Body of pancreas (tissue), 4 donors: ENCODE measurements at regions not wholly inside any gene's neighbourhood (a gene's known extent, or its start where the extent isn't known, plus 50 kb on each side); places are given as distances from the start of the nearest gene placed in this dataset.

Experiments
- ATAC-seq: fragments of 150-250 bp; one replicate; pipeline ENCODE4 v1.9.1; 2016
- DNase-seq, 4 donors: peaks; one replicate each; pipeline ENCODE4 v3.0.0-alpha.2; 2019
- H3K27ac ChIP-seq, 4 donors: fragments of 200-600 bp; sonication (generic); 1 replicate in 3 of 4; 2 replicates in 1 of 4; pipeline versions ENCODE4 v1.5.1 to v1.6.1; 2016 to 2019; ENCODE audit warnings: mild to moderate bottlenecking in 1 of 4, mixed read lengths in 1 of 4, moderate library complexity in 1 of 4
- H3K27me3 ChIP-seq, 2 donors: fragments of 200-600 bp; sonication (generic); one replicate each; pipeline ENCODE4 v1.6.0; 2016; ENCODE audit warnings: mild to moderate bottlenecking in 1 of 2
- H3K36me3 ChIP-seq, 2 donors: fragments of 200-600 bp; sonication (generic); replicated peaks in 1 of 2; 2 replicates each; pipeline ENCODE4 v1.5.1; 2016; ENCODE audit warnings: low read depth in 2 of 2; ENCODE audit not compliant: insufficient read depth in 1 of 2
- H3K4me1 ChIP-seq: fragments of 200-600 bp; sonication (generic); one replicate; pipeline ENCODE4 v1.6.0; 2016
- H3K4me3 ChIP-seq, 2 donors: fragments of 200-600 bp; sonication (generic); 1 replicate in 1 of 2; 2 replicates in 1 of 2; pipeline ENCODE4 v1.5.1; 2016 to 2019
- H3K9me3 ChIP-seq, 3 donors: fragments of 200-600 bp; sonication (generic); 1 replicate in 2 of 3; 2 replicates in 1 of 3; pipeline ENCODE4 v1.5.1; 2016
- CTCF ChIP-seq, 7 experiments: fragments of 450-650 bp in 4 of 7; fragments of 200-600 bp in 3 of 7; sonication (generic) in 3 of 7; IDR thresholded peaks; one replicate each; pipeline ENCODE4 v1.5.1; 2016 to 2019; ENCODE audit warnings: antibody characterized with exemption in 7 of 7
- POLR2A ChIP-seq, 3 donors: fragments of 450-650 bp; IDR thresholded peaks; one replicate each; pipeline ENCODE4 v1.6.1; 2016; ENCODE audit warnings: antibody characterized with exemption in 3 of 3, mild to moderate bottlenecking in 2 of 3
- WGBS, 2 donors: methylation state at CpG; one replicate each; pipeline ENCODE4 v1.1.5; 2017; 5-methylcytosine and 5-hydroxymethylcytosine counted together
- intact Hi-C: fragments of 100-400 bp; cut with DNase I; formaldehyde crosslinking; loops from one replicate; pipeline ENCODE4 v1.15.1; 2023

- Histone ChIP-seq H3K4me3 (no peak overlapping the region), H3K27me3 (no peaks in the 10 kb centered on the region), H3K36me3 (no peaks in the 10 kb centered on the region), H3K27ac (no peak overlapping the region), H3K4me1 (no peaks in the 10 kb centered on the region), H3K9me3 (no peaks in the 10 kb centered on the region)
- ATAC-seq (no peak), DNase-seq (no peak)
- 42 to 53% methylated on average over 2 of the region's 2 CpGs for WGBS, 2 donors
- intact Hi-C loops: no loop called here
- no peak for TF ChIP-seq POLR2A (IDR thresholded peaks at IDR 0.05)
- TF ChIP-seq CTCF (IDR thresholded peaks at IDR 0.05): no peak
Measured at GRCh38 chr15:96771035-96771434, 440.5 kb downstream of the NR2F2 start.

DNA sequence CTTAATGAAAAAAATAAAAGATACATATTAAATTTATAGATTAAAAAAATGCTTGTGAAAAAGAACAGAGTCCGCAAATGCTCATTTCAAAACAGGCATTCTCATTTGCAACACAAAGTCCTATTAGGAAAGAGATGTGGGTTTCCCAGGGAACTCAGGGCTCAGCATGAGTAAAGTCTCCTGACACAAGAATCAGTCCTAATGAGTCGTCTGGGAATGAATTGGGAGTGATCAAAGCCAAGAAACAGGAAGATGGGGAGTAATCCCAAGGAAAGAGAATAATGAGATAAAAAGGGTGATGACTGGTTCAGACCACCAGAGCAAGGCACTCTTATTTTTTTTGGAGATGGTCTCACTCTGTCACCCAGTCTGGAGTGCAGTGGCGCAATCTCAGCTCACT, 443.7 kb downstream of the NR2F2 start:
- no peak for ATAC-seq
- intact Hi-C loops: no loop called here

GRCh38 chr15:96783746-96784145, 453.2 kb downstream of the NR2F2 start:
- Histone ChIP-seq H3K9me3 (no peaks in the 10 kb centered on the region), H3K4me1 (no peaks in the 10 kb centered on the region), H3K4me3 (no peak overlapping the region), H3K27ac (no peak overlapping the region), H3K27me3 (no peaks in the 10 kb centered on the region), H3K36me3 (no peaks in the 10 kb centered on the region)
- no peak for TF ChIP-seq POLR2A (IDR thresholded peaks at IDR 0.05)
- TF ChIP-seq CTCF (IDR thresholded peaks at IDR 0.05): no peak
- DNase-seq (no peak), ATAC-seq (no peak)
- intact Hi-C loops: no loop called here
- 74% methylated on average over 3 of the region's 3 CpGs for WGBS, 2 donors

More for the DNA sequence above, 443.7 kb downstream of the NR2F2 start:
- Histone ChIP-seq H3K4me3 (no peak overlapping the region), H3K27ac (no peak overlapping the region), H3K4me1 (no peaks in the 10 kb centered on the region), H3K36me3 (no peaks in the 10 kb centered on the region), H3K27me3 (no peaks in the 10 kb centered on the region), H3K9me3 (no peaks in the 10 kb centered on the region)
- DNase-seq: no peak
- 64 to 65% methylated on average over 3 of the region's 3 CpGs for WGBS, 2 donors
- no peak for TF ChIP-seq CTCF (IDR thresholded peaks at IDR 0.05)
- TF ChIP-seq POLR2A (IDR thresholded peaks at IDR 0.05): no peak

DNA sequence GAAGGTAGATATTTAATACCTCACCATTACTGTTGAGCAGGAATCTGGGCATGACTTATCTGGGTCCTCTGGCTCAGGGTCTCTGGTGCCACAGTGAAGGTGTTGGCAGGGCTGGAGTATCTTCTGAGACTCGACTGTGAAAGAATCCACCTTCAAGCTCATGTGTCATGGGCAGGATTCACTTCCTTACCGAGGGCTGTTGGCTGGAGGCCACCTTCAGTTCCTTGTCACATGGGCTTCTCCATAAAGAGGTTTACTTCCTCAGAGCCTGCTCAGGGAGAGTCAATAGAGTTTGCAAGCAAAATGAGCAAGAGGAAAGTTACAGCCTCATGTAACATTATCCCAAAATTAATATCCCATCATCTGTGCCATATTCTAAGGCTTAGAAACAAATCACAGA, 459.5 kb downstream of the NR2F2 start:
- Histone ChIP-seq H3K27ac (no peak overlapping the region), H3K4me3 (no peak overlapping the region), H3K36me3 (no peaks in the 10 kb centered on the region), H3K9me3 (no peaks in the 10 kb centered on the region), H3K4me1 (no peaks in the 10 kb centered on the region), H3K27me3 (no peaks in the 10 kb centered on the region)
- no peak for TF ChIP-seq CTCF (IDR thresholded peaks at IDR 0.05)
- TF ChIP-seq POLR2A (IDR thresholded peaks at IDR 0.05): no peak
- DNase-seq (no peak), ATAC-seq (no peak)
- intact Hi-C loops: no loop called here
- WGBS, 2 donors: 0 to 17% methylated on average over 2 of the region's 2 CpGs

- Histone ChIP-seq H3K36me3 (no peaks in the 10 kb centered on the region), H3K4me3 (no peak overlapping the region), H3K27me3 (no peaks in the 10 kb centered on the region), H3K27ac (no peak overlapping the region), H3K9me3 (no peaks in the 10 kb centered on the region), H3K4me1 (no peaks in the 10 kb centered on the region)
- WGBS, 2 donors: 64 to 72% methylated on average over 3 of the region's 3 CpGs
- ATAC-seq: no peak
- no peak for TF ChIP-seq POLR2A (IDR thresholded peaks at IDR 0.05)
- TF ChIP-seq CTCF (IDR thresholded peaks at IDR 0.05): no peak
- intact Hi-C loops: no loop called here
- DNase-seq: no peak
Measured at GRCh38 chr15:96792216-96792615, 461.7 kb downstream of the NR2F2 start.
